ENCODE measurements at regions not wholly inside any gene's neighbourhood (a gene's known extent, or its start where the extent isn't known, plus 50 kb on each side); places are given as distances from the start of the nearest gene placed in this dataset.

DNA sequence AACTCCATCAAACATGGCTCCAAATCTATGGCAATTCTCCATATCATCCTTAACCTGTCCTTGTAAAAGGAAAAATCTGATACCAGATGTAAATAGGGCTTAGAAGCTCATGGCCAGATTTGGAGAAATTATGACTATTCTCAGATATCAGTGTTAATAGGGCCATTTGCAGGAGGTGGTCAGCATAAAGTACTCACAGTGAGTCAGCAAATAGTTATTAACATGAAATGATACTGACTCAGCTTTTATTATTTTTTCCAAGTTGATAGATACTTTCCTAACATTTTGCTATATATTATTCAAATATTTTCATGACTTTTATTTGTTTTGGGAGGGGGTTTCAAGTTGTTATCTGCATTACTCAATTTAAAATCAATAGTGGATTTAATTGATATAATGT, 255.8 kb downstream of the MFSD1 start:
- TF ChIP-seq, protein P1, sequence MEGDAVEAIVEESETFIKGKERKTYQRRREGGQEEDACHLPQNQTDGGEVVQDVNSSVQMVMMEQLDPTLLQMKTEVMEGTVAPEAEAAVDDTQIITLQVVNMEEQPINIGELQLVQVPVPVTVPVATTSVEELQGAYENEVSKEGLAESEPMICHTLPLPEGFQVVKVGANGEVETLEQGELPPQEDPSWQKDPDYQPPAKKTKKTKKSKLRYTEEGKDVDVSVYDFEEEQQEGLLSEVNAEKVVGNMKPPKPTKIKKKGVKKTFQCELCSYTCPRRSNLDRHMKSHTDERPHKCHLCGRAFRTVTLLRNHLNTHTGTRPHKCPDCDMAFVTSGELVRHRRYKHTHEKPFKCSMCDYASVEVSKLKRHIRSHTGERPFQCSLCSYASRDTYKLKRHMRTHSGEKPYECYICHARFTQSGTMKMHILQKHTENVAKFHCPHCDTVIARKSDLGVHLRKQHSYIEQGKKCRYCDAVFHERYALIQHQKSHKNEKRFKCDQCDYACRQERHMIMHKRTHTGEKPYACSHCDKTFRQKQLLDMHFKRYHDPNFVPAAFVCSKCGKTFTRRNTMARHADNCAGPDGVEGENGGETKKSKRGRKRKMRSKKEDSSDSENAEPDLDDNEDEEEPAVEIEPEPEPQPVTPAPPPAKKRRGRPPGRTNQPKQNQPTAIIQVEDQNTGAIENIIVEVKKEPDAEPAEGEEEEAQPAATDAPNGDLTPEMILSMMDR (conservative IDR thresholded peaks at IDR 0.05; ENCODE audit: low read depth, low read length), result no peak
- no peak for DNase-seq (ENCODE audit: low read depth)
- no peak overlapping the region for H3K4me3 ChIP-seq (ENCODE audit: low read depth, low read length)

DNA sequence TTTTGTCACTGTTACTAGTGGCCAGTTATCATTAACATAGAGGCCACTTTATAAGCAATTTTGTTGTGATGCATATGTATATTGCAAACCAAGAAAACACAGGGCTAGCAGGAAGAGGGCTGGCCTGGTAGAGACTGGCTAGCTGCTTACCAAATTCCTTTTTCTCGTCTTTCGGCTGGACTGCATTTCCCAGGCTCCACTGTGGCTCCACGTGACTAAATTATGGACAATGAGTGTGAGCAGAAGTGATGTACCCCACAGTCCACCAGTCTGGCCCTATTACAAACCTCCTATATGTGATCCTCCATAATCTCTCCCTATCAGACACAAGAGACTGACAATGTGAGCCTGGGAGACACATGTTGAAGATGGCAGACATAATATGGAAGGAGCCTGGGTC, 257.0 kb downstream of the MFSD1 start:
- no peak for DNase-seq (ENCODE audit: low read depth)
- TF ChIP-seq, protein P1 (conservative IDR thresholded peaks at IDR 0.05; ENCODE audit: low read depth, low read length), result no peak
- no peak overlapping the region for H3K4me3 ChIP-seq (ENCODE audit: low read depth, low read length)

DNA sequence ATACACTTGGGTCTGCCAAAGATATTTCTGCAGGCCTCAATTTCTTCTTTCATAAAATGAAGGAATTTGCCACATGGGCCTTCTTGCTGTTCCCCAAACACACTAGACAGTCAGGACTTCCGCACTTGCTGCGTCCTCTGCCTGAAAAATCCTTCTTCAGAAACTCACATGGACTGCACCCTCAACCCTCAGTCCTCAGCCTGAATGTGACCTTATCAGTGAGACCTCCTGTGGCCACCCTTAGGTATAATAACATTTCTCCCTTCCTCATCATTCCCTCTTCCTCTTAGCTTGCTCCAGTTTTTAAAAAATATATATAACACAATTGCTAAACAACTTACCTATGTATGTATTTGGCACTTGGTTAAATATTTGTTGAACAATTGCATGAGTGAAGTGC, 257.5 kb downstream of the MFSD1 start:
- DNase-seq (ENCODE audit: low read depth), result no peak
- TF ChIP-seq, protein P1 (conservative IDR thresholded peaks at IDR 0.05; ENCODE audit: low read depth, low read length), result no peak
- no peak overlapping the region for H3K4me3 ChIP-seq (ENCODE audit: low read depth, low read length)

DNA sequence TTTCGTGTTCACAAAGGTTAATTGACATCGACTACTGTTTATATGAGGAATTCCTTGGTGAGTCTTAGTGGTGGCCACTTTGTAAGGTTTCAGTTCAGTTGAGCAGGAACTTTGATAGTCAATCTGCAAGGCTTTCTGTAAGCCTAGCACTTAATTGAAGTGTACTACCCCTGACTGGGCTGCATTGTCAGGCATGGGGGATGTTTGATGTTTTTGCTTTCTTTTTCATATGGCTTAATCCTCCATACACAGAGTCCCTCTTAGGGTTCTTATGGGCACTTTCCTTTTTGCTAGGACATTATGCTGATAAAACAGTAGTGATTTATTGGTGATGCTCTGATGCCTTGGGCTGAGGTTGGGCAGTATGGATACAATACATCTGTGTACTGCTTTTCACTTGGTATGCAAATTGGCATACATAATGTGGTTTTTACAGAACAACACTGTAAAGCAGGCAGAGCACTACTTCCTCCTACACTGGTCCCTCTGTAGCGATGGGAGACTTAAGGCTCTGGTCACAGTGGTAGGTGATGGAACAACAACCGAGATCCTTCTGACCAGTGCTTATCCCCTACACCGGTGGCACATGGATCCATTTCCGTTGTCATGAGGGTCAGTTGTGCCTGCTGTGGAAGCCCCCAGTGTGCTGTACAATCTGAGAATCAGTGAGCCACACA, 261.0 kb downstream of the MFSD1 start:
- no peak for DNase-seq (ENCODE audit: low read depth)
- TF ChIP-seq, protein P1 (conservative IDR thresholded peaks at IDR 0.05; ENCODE audit: low read depth, low read length), result no peak
- no peak overlapping the region for H3K4me3 ChIP-seq (ENCODE audit: low read depth, low read length)

DNA sequence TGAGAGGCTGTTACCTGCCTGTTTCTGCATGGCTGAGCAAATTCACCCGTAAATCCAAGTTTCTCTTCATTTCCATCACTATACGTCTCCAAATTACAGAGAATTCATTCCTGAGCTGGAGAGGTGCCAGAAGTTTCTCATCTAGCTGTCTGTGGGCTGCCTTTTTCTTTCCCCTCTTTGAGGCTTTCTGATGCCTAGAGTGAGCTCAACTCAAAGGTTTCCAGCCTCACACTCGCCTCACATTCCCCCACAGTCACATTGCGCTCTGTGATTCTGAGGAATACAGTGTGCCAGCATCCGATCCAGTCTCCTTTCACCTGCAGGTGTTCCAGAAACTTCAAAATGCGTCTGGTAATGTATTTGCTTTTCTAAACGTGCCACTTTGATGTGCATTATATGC, 267.2 kb downstream of the MFSD1 start, which contains the start of gene IQCJ:
Gene IQCJ, plus strand, starts transcription at position 229 of the 400 bp plus-strand sequence.
- TF ChIP-seq, protein P1 (conservative IDR thresholded peaks at IDR 0.05; ENCODE audit: low read depth, low read length), result no peak
- no peak within 1 kb of the TSS for H3K4me3 ChIP-seq (ENCODE audit: low read depth, low read length)
- no peak for DNase-seq (ENCODE audit: low read depth)

DNA sequence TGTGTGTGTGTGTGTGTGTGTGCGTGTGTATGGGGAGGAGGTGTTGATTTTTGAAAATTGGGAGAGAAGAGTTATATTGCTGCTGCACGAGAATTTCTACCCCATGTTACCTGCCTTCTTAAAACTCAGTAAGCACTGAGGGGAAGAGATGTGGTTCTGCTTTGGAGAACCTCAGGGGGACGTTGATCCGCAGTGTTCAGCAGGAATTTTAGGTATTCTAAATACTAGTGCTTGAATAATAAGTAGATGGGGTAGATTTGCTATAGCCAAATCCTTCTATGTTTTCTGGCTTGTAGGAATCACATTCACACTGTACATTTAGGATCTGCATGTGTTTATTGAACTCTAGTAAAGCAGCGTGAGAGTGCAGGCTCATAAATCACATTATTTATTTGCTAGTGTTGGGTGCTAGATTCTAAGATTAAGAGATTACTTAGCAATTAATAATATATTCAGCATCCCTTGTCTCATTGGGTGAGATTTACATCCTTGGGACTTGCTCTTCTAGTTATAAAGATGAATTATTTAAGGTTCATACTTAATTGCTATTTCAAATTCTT, 268.1 kb downstream of the MFSD1 start:
- no peak overlapping the region for H3K4me3 ChIP-seq (ENCODE audit: low read depth, low read length)
- TF ChIP-seq, protein P1 (conservative IDR thresholded peaks at IDR 0.05; ENCODE audit: low read depth, low read length), result no peak
- no peak for DNase-seq (ENCODE audit: low read depth)
